GM12873 (cell line): ENCODE measurements at regions not wholly inside any gene's neighbourhood (a gene's known extent, or its start where the extent isn't known, plus 50 kb on each side); places are given as distances from the start of the nearest gene placed in this dataset.

Experiments used
- TF ChIP-seq, protein P1 (sequence below): IDR thresholded peaks from 2 replicates; pipeline ENCODE4 v1.5.1; 2012; ENCODE audit warnings: low read depth, mild to moderate bottlenecking, moderate library complexity, low read length, control low read depth; ENCODE audit not compliant: insufficient read depth; ENCODE audit errors: missing control alignments

GRCh38 chr22:22816171-22816514 lies 71.5 kb upstream of the IGLL5 start:
- TF ChIP-seq, protein P1, sequence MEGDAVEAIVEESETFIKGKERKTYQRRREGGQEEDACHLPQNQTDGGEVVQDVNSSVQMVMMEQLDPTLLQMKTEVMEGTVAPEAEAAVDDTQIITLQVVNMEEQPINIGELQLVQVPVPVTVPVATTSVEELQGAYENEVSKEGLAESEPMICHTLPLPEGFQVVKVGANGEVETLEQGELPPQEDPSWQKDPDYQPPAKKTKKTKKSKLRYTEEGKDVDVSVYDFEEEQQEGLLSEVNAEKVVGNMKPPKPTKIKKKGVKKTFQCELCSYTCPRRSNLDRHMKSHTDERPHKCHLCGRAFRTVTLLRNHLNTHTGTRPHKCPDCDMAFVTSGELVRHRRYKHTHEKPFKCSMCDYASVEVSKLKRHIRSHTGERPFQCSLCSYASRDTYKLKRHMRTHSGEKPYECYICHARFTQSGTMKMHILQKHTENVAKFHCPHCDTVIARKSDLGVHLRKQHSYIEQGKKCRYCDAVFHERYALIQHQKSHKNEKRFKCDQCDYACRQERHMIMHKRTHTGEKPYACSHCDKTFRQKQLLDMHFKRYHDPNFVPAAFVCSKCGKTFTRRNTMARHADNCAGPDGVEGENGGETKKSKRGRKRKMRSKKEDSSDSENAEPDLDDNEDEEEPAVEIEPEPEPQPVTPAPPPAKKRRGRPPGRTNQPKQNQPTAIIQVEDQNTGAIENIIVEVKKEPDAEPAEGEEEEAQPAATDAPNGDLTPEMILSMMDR: no peak

DNA sequence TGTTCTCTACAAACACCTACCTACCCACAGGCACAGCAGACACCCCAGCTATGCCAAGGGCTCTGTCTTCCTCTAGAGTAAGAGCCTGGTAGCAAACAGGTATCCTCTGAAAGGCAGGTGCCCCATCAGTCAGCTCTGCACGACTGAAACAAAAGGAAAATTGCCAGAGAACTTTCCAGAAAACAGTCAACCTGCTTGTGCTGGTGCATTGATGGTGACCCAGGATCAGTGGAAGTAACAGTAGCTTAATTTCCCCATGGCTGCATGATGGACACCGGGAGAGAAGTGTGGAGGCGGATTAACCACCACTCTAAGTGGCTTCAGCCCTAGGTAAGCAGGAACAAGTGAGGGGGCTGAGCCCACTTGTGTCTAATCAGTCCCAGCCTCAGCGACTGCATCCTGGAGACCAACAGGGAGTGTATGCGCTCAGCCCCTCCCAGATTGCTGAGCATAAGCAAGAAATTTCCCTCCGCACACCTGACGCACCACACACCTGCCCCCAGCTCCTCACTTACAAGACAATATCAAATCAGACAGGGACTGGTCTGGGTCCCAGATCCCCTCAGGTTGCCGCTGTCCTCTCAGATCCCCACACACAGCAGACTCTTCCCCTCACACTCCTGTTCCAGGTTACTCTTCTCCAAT lies 70.7 kb upstream of the IGLL5 start:
- TF ChIP-seq, protein P1: no peak

- TF ChIP-seq, protein P1: peak; percentile 25
Measured at GRCh38 chr22:22817468-22818201, 70.0 kb upstream of the IGLL5 start.

- TF ChIP-seq, protein P1: no peak
Measured at GRCh38 chr22:22818202-22818538, 69.4 kb upstream of the IGLL5 start.

DNA sequence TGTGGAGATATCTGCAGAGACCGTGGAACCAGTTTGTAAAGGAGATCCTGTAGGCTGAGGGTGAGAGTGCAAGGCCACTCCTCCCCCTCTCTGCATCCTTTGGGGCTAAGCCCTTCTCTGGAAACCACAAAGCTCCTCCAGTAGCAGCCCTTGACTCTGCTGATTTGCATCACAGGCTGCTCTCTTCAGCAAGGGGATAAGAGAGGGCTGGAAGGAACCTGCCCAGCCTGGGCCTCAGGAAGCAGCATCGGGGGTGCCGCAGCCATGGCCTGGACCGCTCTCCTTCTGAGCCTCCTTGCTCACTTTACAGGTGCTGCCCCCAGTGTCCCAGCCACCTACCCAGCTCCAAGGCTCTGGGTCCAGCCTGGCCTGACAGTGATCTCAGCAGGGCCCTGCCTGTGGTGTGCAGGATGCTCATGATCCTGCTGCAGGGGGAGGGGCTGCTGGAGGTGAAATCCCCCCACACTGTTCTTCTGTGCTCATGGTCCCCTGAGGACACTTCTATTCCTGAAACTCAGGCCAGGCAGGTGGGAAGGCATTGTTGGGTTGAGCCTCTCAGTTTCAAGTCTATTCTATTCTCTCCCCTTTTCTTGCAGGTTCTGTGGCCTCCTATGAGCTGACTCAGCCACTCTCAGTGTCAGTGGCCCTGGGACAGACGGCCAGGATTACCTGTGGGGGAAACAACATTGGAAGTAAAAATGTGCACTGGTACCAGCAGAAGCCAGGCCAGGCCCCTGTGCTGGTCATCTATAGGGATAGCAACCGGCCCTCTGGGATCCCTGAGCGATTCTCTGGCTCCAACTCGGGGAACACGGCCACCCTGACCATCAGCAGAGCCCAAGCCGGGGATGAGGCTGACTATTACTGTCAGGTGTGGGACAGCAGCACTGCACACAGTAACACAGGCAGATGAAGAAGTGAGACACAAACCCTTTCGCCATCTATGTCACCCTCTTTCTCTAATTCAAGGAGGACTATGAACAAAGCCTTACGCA lies 68.5 kb upstream of the IGLL5 start:
- TF ChIP-seq, protein P1: no peak

GRCh38 chr22:22820076-22820475 lies 67.5 kb upstream of the IGLL5 start:
- TF ChIP-seq, protein P1: no peak

DNA sequence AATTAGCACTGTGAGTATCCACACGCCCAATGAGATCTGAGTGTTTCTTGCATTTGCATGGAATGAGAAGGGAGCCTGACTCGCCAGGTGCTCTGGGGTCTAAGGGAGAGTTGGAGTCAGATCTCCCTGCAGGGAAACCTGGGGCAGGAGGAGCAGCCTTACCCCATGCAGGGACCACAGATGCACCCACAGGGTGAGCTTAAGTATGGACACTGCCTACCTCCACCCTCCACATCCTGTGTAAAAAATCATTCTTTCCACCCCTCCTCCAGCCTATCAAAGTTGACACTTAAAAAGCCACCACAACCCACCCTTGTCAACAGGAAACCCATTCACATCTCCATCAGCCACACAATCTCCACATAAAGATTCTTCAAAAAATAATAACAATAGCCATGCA lies 67.0 kb upstream of the IGLL5 start:
- TF ChIP-seq, protein P1: no peak
